Activated CD8-positive, alpha-beta memory T cell treated with anti-CD3 and anti-CD28 coated beads, Interleukin-2, amount 10 ng/mL, durations not matched to agents 7 days and 5 days (primary cell): ENCODE measurements at regions not wholly inside any gene's neighbourhood (a gene's known extent, or its start where the extent isn't known, plus 50 kb on each side); places are given as distances from the start of the nearest gene placed in this dataset.

ENCODE experiments used
- ATAC-seq: fragments of 150-1000 bp; cut with Tn5 transposase; one replicate; pipeline ENCODE4 v1.10.0; 2021; ENCODE audit warnings: moderate library complexity
- CTCF ChIA-PET: fragments of 350-600 bp; sonication (Branson Sonifier 250); formaldehyde crosslinking; loops from one replicate; lab custom pipeline; 2021; ENCODE audit warnings: antibody characterized with exemption; lab: Charles Lee
- DNase-seq: peaks from one replicate; pipeline ENCODE4 v3.0.0-alpha.2; 2020
- H3K27ac Mint-ChIP-seq: one replicate; pipeline ENCODE4 v1.8.0; 2021; ENCODE audit warnings: mild to moderate bottlenecking, mixed read lengths
- H3K27me3 Mint-ChIP-seq: one replicate; pipeline ENCODE4 v1.8.0; 2021; ENCODE audit warnings: mixed read lengths
- H3K36me3 Mint-ChIP-seq: one replicate; pipeline ENCODE4 v1.8.0; 2021; ENCODE audit warnings: mild to moderate bottlenecking, mixed read lengths
- H3K4me1 Mint-ChIP-seq: one replicate; pipeline ENCODE4 v1.8.0; 2021; ENCODE audit warnings: mixed read lengths
- H3K4me3 Mint-ChIP-seq: one replicate; pipeline ENCODE4 v1.8.0; 2021; ENCODE audit warnings: mild to moderate bottlenecking, moderate library complexity, mixed read lengths
- H3K9me3 Mint-ChIP-seq: one replicate; pipeline ENCODE4 v1.8.0; 2022; ENCODE audit warnings: low read depth, mixed read lengths

DNA sequence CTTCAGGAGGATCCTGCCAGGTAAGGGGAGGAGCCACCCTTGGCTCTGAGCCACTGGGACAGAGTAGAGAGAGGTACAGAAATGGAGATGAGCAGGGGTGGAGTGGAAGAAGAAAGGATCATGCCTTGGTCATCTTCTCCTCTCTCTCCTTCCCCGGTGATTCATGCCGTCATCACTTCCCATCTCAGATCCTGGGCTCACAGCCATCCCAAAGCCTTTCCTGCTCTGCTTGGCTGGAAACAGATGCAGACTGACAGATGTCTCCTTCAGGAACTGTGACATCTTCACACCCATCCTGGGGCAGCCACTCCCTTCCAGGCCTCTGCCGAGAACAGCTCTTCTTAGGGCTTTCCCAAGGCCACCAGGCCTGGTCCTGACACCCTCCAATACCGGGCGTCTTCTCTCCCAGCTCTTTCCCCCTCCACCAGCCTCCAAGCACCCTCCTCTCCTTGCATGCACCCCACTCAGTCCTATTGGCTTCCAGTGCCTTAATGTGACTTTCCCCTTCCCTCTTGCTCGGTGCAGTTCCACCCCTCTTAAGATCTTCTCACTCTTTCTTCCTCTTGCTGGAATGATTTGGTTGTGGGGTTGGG lies 58.3 kb upstream of the TNP1 start:
- CTCF ChIA-PET: no interaction called here
- Mint-ChIP-seq H3K9me3 (no peaks in the 10 kb centered on the region), H3K4me1 (no peaks in the 10 kb centered on the region), H3K36me3 (no peaks in the 10 kb centered on the region), H3K27ac (no peak overlapping the region), H3K4me3 (no peak overlapping the region), H3K27me3 (peaks cover 4% of the 10 kb centered on the region)
- ATAC-seq (no peak), DNase-seq (no peak)

DNA sequence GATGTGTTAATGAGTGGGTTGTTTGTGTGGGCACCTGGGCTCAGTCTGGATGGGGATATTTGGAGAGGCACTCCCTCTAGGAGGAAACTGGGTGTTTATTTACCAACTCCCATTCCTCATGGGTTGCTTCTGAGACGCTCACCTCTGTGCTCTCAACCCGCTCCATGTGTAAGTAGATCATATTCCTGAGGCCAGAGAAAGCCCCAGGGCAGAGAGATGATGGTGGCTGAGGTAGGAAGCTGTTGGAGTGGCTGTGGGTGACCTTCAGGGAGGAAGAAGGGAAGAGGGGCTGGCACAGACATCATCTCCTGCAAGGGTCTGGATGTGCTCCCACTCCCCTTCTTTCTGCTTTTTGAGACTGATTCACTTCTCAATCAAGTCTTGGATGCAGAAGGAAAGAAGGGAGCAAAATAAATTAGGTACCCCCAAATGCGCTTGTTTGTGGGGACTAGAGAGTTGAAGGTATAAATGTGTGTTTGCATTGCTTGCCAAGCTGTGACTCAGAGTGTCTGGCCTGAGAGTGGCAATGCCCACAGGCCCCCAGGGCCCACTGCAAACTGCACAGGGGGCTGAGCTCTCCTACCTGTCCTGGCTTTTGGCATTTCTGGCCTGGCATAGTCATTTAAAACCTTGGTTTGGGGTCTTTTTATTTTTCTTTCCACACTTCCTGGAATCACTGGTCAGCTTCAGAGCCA lies 57.2 kb upstream of the TNP1 start:
- Mint-ChIP-seq H3K9me3 (no peaks in the 10 kb centered on the region), H3K36me3 (no peaks in the 10 kb centered on the region), H3K4me3 (no peak overlapping the region), H3K27ac (no peak overlapping the region), H3K4me1 (no peaks in the 10 kb centered on the region), H3K27me3 (peaks cover 4% of the 10 kb centered on the region)
- no peak for ATAC-seq
- CTCF ChIA-PET: no interaction called here
- DNase-seq: no peak

DNA sequence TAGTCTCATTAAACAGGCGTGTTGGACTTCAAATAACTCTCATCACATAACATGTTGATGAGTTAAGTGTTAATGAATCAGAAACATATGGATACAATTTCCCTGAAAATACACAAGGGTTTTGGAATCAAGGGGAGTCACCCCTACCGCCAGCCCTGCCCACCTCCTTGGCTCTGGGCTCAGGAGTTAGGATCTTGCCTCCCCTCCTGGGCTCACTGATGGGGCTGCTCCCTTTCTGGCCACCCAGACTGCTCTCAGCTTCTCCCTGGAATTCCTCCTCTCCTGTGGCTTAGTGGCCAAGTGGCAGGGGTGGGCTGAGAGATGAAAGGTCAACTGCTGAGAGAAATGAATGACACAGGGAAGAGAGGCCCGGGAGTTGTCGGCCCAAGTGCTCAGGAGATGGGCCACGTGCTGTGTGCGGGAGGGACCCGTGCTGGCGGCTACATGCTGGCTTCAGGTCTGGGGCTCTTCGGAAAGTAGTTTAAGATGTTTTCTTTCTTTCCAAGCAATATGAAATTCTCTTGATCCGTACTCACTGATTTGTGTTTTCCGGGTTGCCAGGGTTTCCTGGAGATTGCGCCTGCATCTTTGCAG lies 55.8 kb upstream of the TNP1 start:
- Mint-ChIP-seq H3K4me3 (no peak overlapping the region), H3K27ac (no peak overlapping the region), H3K27me3 (peaks cover 4% of the 10 kb centered on the region), H3K36me3 (no peaks in the 10 kb centered on the region), H3K9me3 (no peaks in the 10 kb centered on the region), H3K4me1 (no peaks in the 10 kb centered on the region)
- no peak for DNase-seq
- no peak for ATAC-seq
- CTCF ChIA-PET: no interaction called here

DNA sequence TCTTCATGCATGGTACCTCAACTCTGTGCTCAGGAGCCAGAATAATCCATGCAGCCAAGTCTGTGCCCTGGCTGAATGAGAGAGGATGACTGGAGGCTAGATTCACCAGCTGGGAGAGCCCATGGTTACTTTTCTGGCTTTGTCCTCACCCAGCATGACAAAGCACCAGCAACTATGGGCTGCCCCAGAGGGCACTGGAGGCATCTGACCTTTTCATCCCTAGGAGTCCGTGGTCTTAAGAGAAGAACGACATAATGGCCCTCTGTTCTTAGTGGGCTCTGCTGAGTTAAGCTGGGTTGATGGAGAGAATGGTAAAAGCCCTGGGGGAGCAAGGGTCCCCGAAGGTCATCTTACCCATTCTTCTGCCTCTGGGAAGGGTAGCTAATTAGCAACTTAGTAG lies 54.6 kb upstream of the TNP1 start:
- Mint-ChIP-seq H3K4me1 (no peaks in the 10 kb centered on the region), H3K4me3 (no peak overlapping the region), H3K27ac (no peak overlapping the region), H3K36me3 (no peaks in the 10 kb centered on the region), H3K27me3 (peaks cover 4% of the 10 kb centered on the region), H3K9me3 (no peaks in the 10 kb centered on the region)
- DNase-seq: no peak
- CTCF ChIA-PET: no interaction called here
- ATAC-seq: no peak

DNA sequence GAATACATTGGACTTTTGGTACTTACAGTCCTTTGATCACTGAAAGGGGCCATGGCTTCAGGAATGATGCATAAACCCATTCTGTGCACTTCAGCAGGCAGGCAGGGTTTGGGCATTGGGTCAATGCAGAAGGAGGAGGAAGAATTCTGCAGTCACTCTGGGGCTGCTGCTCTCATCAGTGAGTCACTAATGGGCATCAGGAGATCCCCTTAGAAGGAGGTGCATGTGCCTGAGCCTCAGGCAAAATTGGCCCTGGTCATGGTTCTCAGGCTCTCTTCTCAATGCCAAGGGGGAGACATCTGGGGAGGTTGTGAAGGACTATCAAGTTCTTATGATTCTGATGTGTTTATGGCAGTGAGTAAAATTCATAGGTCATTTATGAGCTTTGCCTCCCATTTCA lies 52.0 kb upstream of the TNP1 start:
- no peaks in the 10 kb centered on the region for H3K36me3 Mint-ChIP-seq
- CTCF ChIA-PET: interaction anchor here (1.2 kb wide), 1 partner anchor 19 kb away, joined by 3 read pairs; no protein-coding TSS in a partner anchor
- no peak overlapping the region for H3K4me3 Mint-ChIP-seq
- no peaks in the 10 kb centered on the region for H3K4me1 Mint-ChIP-seq
- DNase-seq (no peak), ATAC-seq (no peak)
- H3K27me3 Mint-ChIP-seq: peaks cover 4% of the 10 kb centered on the region
- no peaks in the 10 kb centered on the region for H3K9me3 Mint-ChIP-seq
- H3K27ac Mint-ChIP-seq: no peak overlapping the region

DNA sequence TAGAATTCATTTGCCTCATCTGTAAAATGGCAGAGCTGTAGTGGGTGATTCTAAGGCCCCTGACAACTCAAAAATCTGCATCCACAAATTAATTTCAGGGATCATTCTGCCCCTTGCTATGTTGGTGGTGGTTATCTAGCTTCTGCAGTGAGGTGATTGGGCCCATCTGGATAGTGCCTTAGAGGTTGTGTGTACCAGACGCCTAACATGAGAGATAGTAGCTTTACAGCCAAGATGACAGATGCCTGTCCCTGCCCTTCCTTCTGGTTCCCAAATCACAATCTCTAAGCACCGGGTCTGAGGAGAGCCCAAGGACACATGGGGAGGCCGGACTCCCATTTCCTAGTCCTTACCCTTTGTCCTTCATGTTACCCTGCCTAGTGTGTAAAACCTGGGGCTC lies 51.1 kb upstream of the TNP1 start:
- Mint-ChIP-seq H3K27me3 (peaks cover 4% of the 10 kb centered on the region), H3K36me3 (no peaks in the 10 kb centered on the region), H3K4me3 (no peak overlapping the region), H3K9me3 (no peaks in the 10 kb centered on the region), H3K4me1 (no peaks in the 10 kb centered on the region), H3K27ac (no peak overlapping the region)
- DNase-seq (no peak), ATAC-seq (no peak)
- CTCF ChIA-PET: no interaction called here

DNA sequence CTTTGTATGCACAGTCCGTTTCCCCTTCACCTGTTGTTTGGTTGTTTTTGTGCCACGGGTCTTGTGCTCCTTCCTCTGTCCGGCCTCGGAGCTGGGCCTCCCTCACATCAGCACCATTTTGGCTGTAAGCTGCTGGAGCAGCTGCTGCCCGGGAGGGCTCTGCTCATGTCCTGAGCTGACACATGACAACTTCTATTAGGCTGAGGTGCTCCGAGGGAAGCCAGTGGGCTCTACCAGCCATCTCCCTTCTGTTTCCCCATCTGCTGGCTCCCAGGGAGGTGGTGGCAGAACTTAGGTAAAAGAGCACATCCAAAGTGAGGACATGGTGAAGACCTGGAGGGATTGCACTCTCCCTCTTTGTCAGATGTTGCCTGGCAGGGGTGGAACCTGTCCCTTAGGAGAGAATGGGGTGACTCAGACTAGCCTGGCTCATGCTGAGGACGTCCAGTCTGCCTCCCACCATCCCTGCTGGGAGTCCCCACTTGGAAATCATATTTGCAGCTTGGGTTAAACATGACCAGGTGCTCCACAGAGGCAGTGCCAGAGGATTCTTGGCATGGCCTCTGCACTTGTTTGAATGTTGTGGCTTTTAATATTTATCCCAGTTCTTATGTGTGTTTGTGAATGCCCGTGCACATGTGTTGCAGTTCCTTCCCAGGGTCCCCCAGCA lies 49.8 kb upstream of the TNP1 start:
- Mint-ChIP-seq H3K27me3 (peaks cover 4% of the 10 kb centered on the region), H3K4me1 (peaks cover 4% of the 10 kb centered on the region), H3K27ac (no peak overlapping the region), H3K4me3 (no peak overlapping the region), H3K9me3 (no peaks in the 10 kb centered on the region), H3K36me3 (no peaks in the 10 kb centered on the region)
- ATAC-seq (no peak), DNase-seq (no peak)
- CTCF ChIA-PET: no interaction called here
